Panc1 (cell line): ENCODE measurements at regions not wholly inside any gene's neighbourhood (a gene's known extent, or its start where the extent isn't known, plus 50 kb on each side); places are given as distances from the start of the nearest gene placed in this dataset.

Source experiments
- CTCF ChIP-seq: fragments of 450-650 bp; IDR thresholded peaks from 2 replicates; pipeline ENCODE4 v1.5.1; 2017; ENCODE audit warnings: mild to moderate bottlenecking
- SIN3A ChIP-seq: IDR thresholded peaks from 2 replicates; pipeline ENCODE4 v1.6.1; 2012; ENCODE audit warnings: low read depth, mild to moderate bottlenecking, low read length, moderate library complexity, borderline replicate concordance; ENCODE audit not compliant: insufficient read depth
- TCF7L2 ChIP-seq: IDR thresholded peaks from 2 replicates; pipeline ENCODE4 v1.6.1; 2011; ENCODE audit warnings: mild to moderate bottlenecking, low read depth, low read length, inconsistent platforms
- TF ChIP-seq, protein P1 (sequence below), 2 experiments: IDR thresholded peaks; 2 replicates each; pipeline ENCODE4 v1.6.1; 2011 to 2012; ENCODE audit warnings: low read depth in 2 of 2, control low read depth in 1 of 2, low read length in 1 of 2, mild to moderate bottlenecking in 1 of 2, moderate library complexity in 1 of 2; ENCODE audit not compliant: insufficient read depth in 1 of 2

- no peak for TF ChIP-seq CTCF
- TF ChIP-seq, protein P1, sequence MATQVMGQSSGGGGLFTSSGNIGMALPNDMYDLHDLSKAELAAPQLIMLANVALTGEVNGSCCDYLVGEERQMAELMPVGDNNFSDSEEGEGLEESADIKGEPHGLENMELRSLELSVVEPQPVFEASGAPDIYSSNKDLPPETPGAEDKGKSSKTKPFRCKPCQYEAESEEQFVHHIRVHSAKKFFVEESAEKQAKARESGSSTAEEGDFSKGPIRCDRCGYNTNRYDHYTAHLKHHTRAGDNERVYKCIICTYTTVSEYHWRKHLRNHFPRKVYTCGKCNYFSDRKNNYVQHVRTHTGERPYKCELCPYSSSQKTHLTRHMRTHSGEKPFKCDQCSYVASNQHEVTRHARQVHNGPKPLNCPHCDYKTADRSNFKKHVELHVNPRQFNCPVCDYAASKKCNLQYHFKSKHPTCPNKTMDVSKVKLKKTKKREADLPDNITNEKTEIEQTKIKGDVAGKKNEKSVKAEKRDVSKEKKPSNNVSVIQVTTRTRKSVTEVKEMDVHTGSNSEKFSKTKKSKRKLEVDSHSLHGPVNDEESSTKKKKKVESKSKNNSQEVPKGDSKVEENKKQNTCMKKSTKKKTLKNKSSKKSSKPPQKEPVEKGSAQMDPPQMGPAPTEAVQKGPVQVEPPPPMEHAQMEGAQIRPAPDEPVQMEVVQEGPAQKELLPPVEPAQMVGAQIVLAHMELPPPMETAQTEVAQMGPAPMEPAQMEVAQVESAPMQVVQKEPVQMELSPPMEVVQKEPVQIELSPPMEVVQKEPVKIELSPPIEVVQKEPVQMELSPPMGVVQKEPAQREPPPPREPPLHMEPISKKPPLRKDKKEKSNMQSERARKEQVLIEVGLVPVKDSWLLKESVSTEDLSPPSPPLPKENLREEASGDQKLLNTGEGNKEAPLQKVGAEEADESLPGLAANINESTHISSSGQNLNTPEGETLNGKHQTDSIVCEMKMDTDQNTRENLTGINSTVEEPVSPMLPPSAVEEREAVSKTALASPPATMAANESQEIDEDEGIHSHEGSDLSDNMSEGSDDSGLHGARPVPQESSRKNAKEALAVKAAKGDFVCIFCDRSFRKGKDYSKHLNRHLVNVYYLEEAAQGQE (IDR thresholded peaks at IDR 0.05; ENCODE audit: insufficient read depth in 1 of 2, low read depth in 2 of 2, low read length in 1 of 2): no peak
- no peak for TF ChIP-seq TCF7L2
- TF ChIP-seq SIN3A: no peak
Measured at GRCh38 chr4:114399105-114399504, 199.5 kb upstream of the UGT8 start.
